ENCODE measurements at regions not wholly inside any gene's neighbourhood (a gene's known extent, or its start where the extent isn't known, plus 50 kb on each side); places are given as distances from the start of the nearest gene placed in this dataset.

- ChIA-PET CTCF (no interaction called here), POLR2A (no interaction called here)
These were observed 680.4 kb downstream of the TDRD15 start for GRCh38 chr2:21804151-21804550.

DNA sequence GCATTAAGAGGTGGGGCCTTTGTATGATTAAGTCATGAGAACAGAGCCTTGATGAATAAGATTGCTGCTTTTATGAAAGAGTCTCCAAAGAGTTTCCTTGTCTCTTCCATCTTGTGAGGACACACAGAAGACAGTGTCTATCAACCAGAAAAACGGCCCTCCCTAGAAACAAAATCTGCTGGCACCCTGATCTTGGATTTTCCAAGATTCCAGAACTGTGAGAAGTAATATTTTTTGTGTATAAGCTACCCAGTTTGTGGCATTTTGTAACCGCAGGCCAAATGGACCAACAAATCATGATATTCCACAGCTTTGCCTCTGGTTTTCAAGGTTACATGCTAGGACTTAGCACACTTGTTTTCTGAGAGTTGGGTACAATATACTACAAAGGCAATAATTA, 687.8 kb downstream of the TDRD15 start:
- no peaks in the 10 kb centered on the region for H3K9me3 ChIP-seq (ENCODE audit: control insufficient read depth, insufficient read depth, low read depth, low read length)
- H3K36me3 ChIP-seq (ENCODE audit: control insufficient read depth in 2 of 2, insufficient read depth in 1 of 2, low read length in 2 of 2): no peaks in the 10 kb centered on the region
- POLR2A ChIA-PET: no interaction called here
- no peak overlapping the region for H3K27ac ChIP-seq (ENCODE audit: extremely low read depth, low read depth, low read length)
- no peaks in the 10 kb centered on the region for H3K4me1 ChIP-seq (ENCODE audit: control insufficient read depth, insufficient read depth, low read length)
- H3K4me3 ChIP-seq (ENCODE audit: low read depth, low read length): no peak overlapping the region
- CTCF ChIA-PET: no interaction called here
- no peak for TF ChIP-seq ZBTB21 (tag by site-specific recombination; IDR thresholded peaks at IDR 0.05)
- TF ChIP-seq ZNF791 (tag by site-specific recombination; IDR thresholded peaks at IDR 0.05): no peak
- no peak for TF ChIP-seq ZNF544 (tag by site-specific recombination; IDR thresholded peaks at IDR 0.05)
- no peak for TF ChIP-seq ZSCAN18 (tag by site-specific recombination; IDR thresholded peaks at IDR 0.05)
- no peak for TF ChIP-seq SP2 (tag by site-specific recombination; IDR thresholded peaks at IDR 0.05)
- no peak for TF ChIP-seq ZNF354C (tag by site-specific recombination; IDR thresholded peaks at IDR 0.05; ENCODE audit: borderline replicate concordance, low read depth)
- TF ChIP-seq OVOL3 (tag by site-specific recombination; IDR thresholded peaks at IDR 0.05): no peak
- no peak for TF ChIP-seq ZNF292 (tag by site-specific recombination; IDR thresholded peaks at IDR 0.05; ENCODE audit: borderline replicate concordance, low read depth)
- TF ChIP-seq ZNF658 (tag by site-specific recombination; IDR thresholded peaks at IDR 0.05): no peak
- TF ChIP-seq REPIN1 (tag by site-specific recombination; IDR thresholded peaks at IDR 0.05; ENCODE audit: low read depth): no peak
- no peak for TF ChIP-seq ZNF266 (tag by site-specific recombination; IDR thresholded peaks at IDR 0.05; ENCODE audit: low read depth)

More at GRCh38 chr2:21804151-21804550, 680.4 kb downstream of the TDRD15 start:
- Histone ChIP-seq H3K4me1 (ENCODE audit: control insufficient read depth, insufficient read depth, low read length) (no peaks in the 10 kb centered on the region), H3K27ac (ENCODE audit: extremely low read depth, low read depth, low read length) (no peak overlapping the region), H3K9me3 (ENCODE audit: control insufficient read depth, insufficient read depth, low read depth, low read length) (no peaks in the 10 kb centered on the region), H3K4me3 (ENCODE audit: low read depth, low read length) (no peak overlapping the region), H3K36me3 (ENCODE audit: control insufficient read depth in 2 of 2, insufficient read depth in 1 of 2, low read length in 2 of 2) (no peaks in the 10 kb centered on the region)
- no peak for TF ChIP-seq SP7 (tag by site-specific recombination; IDR thresholded peaks at IDR 0.05)
- no peak for TF ChIP-seq FEZF1 (tag by site-specific recombination; IDR thresholded peaks at IDR 0.05)
- TF ChIP-seq ZNF548 (tag by site-specific recombination; IDR thresholded peaks at IDR 0.05): no peak
- TF ChIP-seq ZSCAN30 (tag by site-specific recombination; IDR thresholded peaks at IDR 0.05): no peak
- no peak for TF ChIP-seq ZFHX2 (tag by site-specific recombination; conservative IDR thresholded peaks at IDR 0.05)
- TF ChIP-seq, protein P1, sequence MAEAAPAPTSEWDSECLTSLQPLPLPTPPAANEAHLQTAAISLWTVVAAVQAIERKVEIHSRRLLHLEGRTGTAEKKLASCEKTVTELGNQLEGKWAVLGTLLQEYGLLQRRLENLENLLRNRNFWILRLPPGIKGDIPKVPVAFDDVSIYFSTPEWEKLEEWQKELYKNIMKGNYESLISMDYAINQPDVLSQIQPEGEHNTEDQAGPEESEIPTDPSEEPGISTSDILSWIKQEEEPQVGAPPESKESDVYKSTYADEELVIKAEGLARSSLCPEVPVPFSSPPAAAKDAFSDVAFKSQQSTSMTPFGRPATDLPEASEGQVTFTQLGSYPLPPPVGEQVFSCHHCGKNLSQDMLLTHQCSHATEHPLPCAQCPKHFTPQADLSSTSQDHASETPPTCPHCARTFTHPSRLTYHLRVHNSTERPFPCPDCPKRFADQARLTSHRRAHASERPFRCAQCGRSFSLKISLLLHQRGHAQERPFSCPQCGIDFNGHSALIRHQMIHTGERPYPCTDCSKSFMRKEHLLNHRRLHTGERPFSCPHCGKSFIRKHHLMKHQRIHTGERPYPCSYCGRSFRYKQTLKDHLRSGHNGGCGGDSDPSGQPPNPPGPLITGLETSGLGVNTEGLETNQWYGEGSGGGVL (tag by site-specific recombination; IDR thresholded peaks at IDR 0.05): no peak
- no peak for TF ChIP-seq MZF1 (tag by site-specific recombination; IDR thresholded peaks at IDR 0.05; ENCODE audit: borderline replicate concordance)
- no peak for TF ChIP-seq SP2 (tag by site-specific recombination; IDR thresholded peaks at IDR 0.05)
- no peak for TF ChIP-seq REPIN1 (tag by site-specific recombination; IDR thresholded peaks at IDR 0.05; ENCODE audit: low read depth)
- no peak for TF ChIP-seq ZNF112 (tag by site-specific recombination; IDR thresholded peaks at IDR 0.05)
- TF ChIP-seq GLI4 (tag by site-specific recombination; IDR thresholded peaks at IDR 0.05): no peak
- TF ChIP-seq, protein P2, sequence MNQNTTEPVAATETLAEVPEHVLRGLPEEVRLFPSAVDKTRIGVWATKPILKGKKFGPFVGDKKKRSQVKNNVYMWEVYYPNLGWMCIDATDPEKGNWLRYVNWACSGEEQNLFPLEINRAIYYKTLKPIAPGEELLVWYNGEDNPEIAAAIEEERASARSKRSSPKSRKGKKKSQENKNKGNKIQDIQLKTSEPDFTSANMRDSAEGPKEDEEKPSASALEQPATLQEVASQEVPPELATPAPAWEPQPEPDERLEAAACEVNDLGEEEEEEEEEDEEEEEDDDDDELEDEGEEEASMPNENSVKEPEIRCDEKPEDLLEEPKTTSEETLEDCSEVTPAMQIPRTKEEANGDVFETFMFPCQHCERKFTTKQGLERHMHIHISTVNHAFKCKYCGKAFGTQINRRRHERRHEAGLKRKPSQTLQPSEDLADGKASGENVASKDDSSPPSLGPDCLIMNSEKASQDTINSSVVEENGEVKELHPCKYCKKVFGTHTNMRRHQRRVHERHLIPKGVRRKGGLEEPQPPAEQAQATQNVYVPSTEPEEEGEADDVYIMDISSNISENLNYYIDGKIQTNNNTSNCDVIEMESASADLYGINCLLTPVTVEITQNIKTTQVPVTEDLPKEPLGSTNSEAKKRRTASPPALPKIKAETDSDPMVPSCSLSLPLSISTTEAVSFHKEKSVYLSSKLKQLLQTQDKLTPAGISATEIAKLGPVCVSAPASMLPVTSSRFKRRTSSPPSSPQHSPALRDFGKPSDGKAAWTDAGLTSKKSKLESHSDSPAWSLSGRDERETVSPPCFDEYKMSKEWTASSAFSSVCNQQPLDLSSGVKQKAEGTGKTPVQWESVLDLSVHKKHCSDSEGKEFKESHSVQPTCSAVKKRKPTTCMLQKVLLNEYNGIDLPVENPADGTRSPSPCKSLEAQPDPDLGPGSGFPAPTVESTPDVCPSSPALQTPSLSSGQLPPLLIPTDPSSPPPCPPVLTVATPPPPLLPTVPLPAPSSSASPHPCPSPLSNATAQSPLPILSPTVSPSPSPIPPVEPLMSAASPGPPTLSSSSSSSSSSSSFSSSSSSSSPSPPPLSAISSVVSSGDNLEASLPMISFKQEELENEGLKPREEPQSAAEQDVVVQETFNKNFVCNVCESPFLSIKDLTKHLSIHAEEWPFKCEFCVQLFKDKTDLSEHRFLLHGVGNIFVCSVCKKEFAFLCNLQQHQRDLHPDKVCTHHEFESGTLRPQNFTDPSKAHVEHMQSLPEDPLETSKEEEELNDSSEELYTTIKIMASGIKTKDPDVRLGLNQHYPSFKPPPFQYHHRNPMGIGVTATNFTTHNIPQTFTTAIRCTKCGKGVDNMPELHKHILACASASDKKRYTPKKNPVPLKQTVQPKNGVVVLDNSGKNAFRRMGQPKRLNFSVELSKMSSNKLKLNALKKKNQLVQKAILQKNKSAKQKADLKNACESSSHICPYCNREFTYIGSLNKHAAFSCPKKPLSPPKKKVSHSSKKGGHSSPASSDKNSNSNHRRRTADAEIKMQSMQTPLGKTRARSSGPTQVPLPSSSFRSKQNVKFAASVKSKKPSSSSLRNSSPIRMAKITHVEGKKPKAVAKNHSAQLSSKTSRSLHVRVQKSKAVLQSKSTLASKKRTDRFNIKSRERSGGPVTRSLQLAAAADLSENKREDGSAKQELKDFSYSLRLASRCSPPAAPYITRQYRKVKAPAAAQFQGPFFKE (tag by site-specific recombination; IDR thresholded peaks at IDR 0.05; ENCODE audit: borderline replicate concordance): no peak
- no peak for TF ChIP-seq ZNF768 (tag by site-specific recombination; IDR thresholded peaks at IDR 0.05)
- TF ChIP-seq, protein P3, sequence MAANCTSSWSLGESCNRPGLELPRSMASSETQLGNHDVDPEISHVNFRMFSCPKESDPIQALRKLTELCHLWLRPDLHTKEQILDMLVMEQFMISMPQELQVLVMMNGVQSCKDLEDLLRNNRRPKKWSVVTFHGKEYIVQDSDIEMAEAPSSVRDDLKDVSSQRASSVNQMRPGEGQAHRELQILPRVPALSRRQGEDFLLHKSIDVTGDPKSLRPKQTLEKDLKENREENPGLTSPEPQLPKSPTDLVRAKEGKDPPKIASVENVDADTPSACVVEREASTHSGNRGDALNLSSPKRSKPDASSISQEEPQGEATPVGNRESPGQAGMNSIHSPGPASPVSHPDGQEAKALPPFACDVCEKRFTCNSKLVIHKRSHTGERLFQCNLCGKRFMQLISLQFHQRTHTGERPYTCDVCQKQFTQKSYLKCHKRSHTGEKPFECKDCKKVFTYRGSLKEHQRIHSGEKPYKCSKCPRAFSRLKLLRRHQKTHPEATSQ (tag by site-specific recombination; IDR thresholded peaks at IDR 0.05): no peak
- no peak for TF ChIP-seq ZNF544 (tag by site-specific recombination; IDR thresholded peaks at IDR 0.05)
- TF ChIP-seq, protein P4, sequence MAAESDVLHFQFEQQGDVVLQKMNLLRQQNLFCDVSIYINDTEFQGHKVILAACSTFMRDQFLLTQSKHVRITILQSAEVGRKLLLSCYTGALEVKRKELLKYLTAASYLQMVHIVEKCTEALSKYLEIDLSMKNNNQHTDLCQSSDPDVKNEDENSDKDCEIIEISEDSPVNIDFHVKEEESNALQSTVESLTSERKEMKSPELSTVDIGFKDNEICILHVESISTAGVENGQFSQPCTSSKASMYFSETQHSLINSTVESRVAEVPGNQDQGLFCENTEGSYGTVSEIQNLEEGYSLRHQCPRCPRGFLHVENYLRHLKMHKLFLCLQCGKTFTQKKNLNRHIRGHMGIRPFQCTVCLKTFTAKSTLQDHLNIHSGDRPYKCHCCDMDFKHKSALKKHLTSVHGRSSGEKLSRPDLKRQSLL (tag by site-specific recombination; IDR thresholded peaks at IDR 0.05): no peak
- no peak for TF ChIP-seq ZNF114 (tag by site-specific recombination; IDR thresholded peaks at IDR 0.05)
- TF ChIP-seq SALL2 (tag by site-specific recombination; IDR thresholded peaks at IDR 0.05; ENCODE audit: borderline replicate concordance): no peak
- no peak for TF ChIP-seq ZNF473 (tag by site-specific recombination; IDR thresholded peaks at IDR 0.05)

Measured in HEK293 (cell line).